ENCODE measurements at regions not wholly inside any gene's neighbourhood (a gene's known extent, or its start where the extent isn't known, plus 50 kb on each side); places are given as distances from the start of the nearest gene placed in this dataset.

DNA sequence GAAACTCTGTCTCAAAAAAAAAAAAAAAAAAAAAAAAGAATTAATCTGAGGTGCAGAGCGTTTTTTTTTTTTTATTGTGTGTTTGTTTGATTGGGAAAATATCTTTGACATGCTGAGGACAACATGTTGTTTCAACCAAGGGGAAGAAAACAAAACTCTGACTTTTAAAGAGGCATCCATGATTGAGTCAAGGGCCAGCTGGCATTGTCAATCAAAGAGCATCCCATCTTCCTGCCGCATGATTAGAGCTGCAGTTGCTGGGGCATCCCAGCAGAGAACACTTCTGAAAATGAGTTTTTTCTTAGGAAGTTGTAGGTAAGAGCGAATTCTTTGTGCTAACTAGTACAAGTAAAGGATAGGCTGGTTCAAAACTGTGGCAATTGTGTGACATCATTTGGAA is 200.9 kb upstream of the DAAM1 start:
- no peak for TF ChIP-seq HDAC6 (IDR thresholded peaks at IDR 0.05; ENCODE audit: low read depth, low read length)
- TF ChIP-seq THYN1 (CRISPR knock-in tag; IDR thresholded peaks at IDR 0.05; ENCODE audit: borderline replicate concordance, low read depth), result no peak
- no peak for TF ChIP-seq EP300 (IDR thresholded peaks at IDR 0.05; ENCODE audit: low read depth in 2 of 2, low read length in 2 of 2)
- no peak for TF ChIP-seq EP300 (CRISPR knock-in tag; IDR thresholded peaks at IDR 0.05; ENCODE audit: borderline replicate concordance)
- no peak for TF ChIP-seq ZNF3 (CRISPR knock-in tag; IDR thresholded peaks at IDR 0.05)
- TF ChIP-seq, protein P1, sequence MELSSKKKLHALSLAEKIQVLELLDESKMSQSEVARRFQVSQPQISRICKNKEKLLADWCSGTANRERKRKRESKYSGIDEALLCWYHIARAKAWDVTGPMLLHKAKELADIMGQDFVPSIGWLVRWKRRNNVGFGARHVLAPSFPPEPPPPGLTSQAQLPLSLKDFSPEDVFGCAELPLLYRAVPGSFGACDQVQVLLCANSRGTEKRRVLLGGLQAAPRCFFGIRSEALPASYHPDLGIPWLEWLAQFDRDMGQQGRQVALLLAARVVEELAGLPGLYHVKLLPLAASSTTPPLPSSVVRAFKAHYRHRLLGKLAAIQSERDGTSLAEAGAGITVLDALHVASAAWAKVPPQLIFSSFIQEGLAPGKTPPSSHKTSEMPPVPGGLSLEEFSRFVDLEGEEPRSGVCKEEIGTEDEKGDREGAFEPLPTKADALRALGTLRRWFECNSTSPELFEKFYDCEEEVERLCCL (CRISPR knock-in tag; IDR thresholded peaks at IDR 0.05; ENCODE audit: borderline replicate concordance), result no peak
- no peak for TF ChIP-seq ZNF121 (CRISPR knock-in tag; IDR thresholded peaks at IDR 0.05)
- TF ChIP-seq ZNF530 (CRISPR knock-in tag; IDR thresholded peaks at IDR 0.05; ENCODE audit: low read depth), result no peak
- TF ChIP-seq ZNF138 (CRISPR knock-in tag; IDR thresholded peaks at IDR 0.05; ENCODE audit: low read depth), result no peak
- TF ChIP-seq TCF7L2 (IDR thresholded peaks at IDR 0.05; ENCODE audit: low read depth, low read length), result no peak
- TF ChIP-seq ESRRA (CRISPR knock-in tag; IDR thresholded peaks at IDR 0.05; ENCODE audit: low read depth), result no peak
- no peak for TF ChIP-seq GLI4 (CRISPR knock-in tag; IDR thresholded peaks at IDR 0.05; ENCODE audit: borderline replicate concordance)
- no peak for TF ChIP-seq ZNF792 (CRISPR knock-in tag; IDR thresholded peaks at IDR 0.05)

Data from HepG2 (cell line).